Gastroesophageal sphincter (tissue), 3 donors: ENCODE measurements at regions not wholly inside any gene's neighbourhood (a gene's known extent, or its start where the extent isn't known, plus 50 kb on each side); places are given as distances from the start of the nearest gene placed in this dataset.

Experiments
- CTCF ChIP-seq, 4 experiments: fragments of 200-600 bp in 2 of 4; fragments of 450-650 bp in 2 of 4; sonication (generic) in 1 of 4; IDR thresholded peaks; one replicate each; pipeline ENCODE4 v1.5.1; 2017 to 2019; ENCODE audit warnings: antibody characterized with exemption in 4 of 4, mild to moderate bottlenecking in 2 of 4, moderate library complexity in 2 of 4
- POLR2A ChIP-seq, 2 donors: fragments of 450-650 bp; IDR thresholded peaks; one replicate each; pipeline ENCODE4 v1.6.1; 2017; ENCODE audit warnings: antibody characterized with exemption in 2 of 2, mild to moderate bottlenecking in 2 of 2, moderate library complexity in 1 of 2

GRCh38 chr2:104528101-104528500 is 325.8 kb upstream of the POU3F3 start:
- TF ChIP-seq CTCF (IDR thresholded peaks at IDR 0.05) (no peak), POLR2A (IDR thresholded peaks at IDR 0.05) (no peak)
